HEK293T (cell line): ENCODE measurements at regions not wholly inside any gene's neighbourhood (a gene's known extent, or its start where the extent isn't known, plus 50 kb on each side); places are given as distances from the start of the nearest gene placed in this dataset.

ENCODE experiments used
- CTCF ChIA-PET: fragments of 350-600 bp; formaldehyde crosslinking; extraction: SDS; loops from one replicate; lab custom pipeline; 2021; ENCODE audit warnings: antibody characterized with exemption, inconsistent platforms; lab: Yijun Ruan, JAX
- POLR2A ChIA-PET: fragments of 350-600 bp; formaldehyde crosslinking; extraction: SDS; loops from one replicate; lab custom pipeline; 2020; ENCODE audit warnings: antibody characterized with exemption, inconsistent platforms; lab: Yijun Ruan, JAX
- DNase-seq: peaks from one replicate; pipeline ENCODE4 v3.0.0; 2012; ENCODE audit warnings: mixed read lengths; ENCODE audit errors: extremely low spot score
- ARNT ChIP-seq: fragments of 450-650 bp; IDR thresholded peaks from 2 replicates; pipeline ENCODE4 v1.6.1; 2017; ENCODE audit warnings: mild to moderate bottlenecking
- BHLHE40 ChIP-seq: fragments of 450-650 bp; IDR thresholded peaks from 2 replicates; pipeline ENCODE4 v1.6.1; 2016; ENCODE audit warnings: mild to moderate bottlenecking, moderate library complexity, borderline replicate concordance
- CTBP1 ChIP-seq: fragments of 450-650 bp; IDR thresholded peaks from 2 replicates; pipeline ENCODE4 v1.6.1; 2016; ENCODE audit warnings: borderline replicate concordance
- ELF4 ChIP-seq: fragments of 450-650 bp; IDR thresholded peaks from 2 replicates; pipeline ENCODE4 v1.6.1; 2017; ENCODE audit warnings: antibody characterized with exemption
- FOXA1 ChIP-seq: fragments of 450-650 bp; IDR thresholded peaks from 2 replicates; pipeline ENCODE4 v1.6.1; 2016; ENCODE audit warnings: mild to moderate bottlenecking
- FOXK2 ChIP-seq: fragments of 450-650 bp; IDR thresholded peaks from 2 replicates; pipeline ENCODE4 v1.6.1; 2016; ENCODE audit warnings: mild to moderate bottlenecking
- FOXM1 ChIP-seq: fragments of 450-650 bp; IDR thresholded peaks from 2 replicates; pipeline ENCODE4 v1.6.1; 2017; ENCODE audit warnings: mild to moderate bottlenecking, borderline replicate concordance
- HDGF ChIP-seq: fragments of 450-650 bp; IDR thresholded peaks from 2 replicates; pipeline ENCODE4 v1.6.1; 2017; ENCODE audit warnings: antibody characterized with exemption, borderline replicate concordance
- L3MBTL2 ChIP-seq: fragments of 450-650 bp; conservative IDR thresholded peaks from 2 replicates; pipeline ENCODE4 v1.6.1; 2016; ENCODE audit warnings: mild to moderate bottlenecking
- LEF1 ChIP-seq: fragments of 450-650 bp; IDR thresholded peaks from 2 replicates; pipeline ENCODE4 v1.6.1; 2017; ENCODE audit warnings: mild to moderate bottlenecking, borderline replicate concordance
- NFRKB ChIP-seq: fragments of 450-650 bp; IDR thresholded peaks from 2 replicates; pipeline ENCODE4 v1.6.1; 2016; ENCODE audit warnings: mild to moderate bottlenecking, moderate library complexity
- SP1 ChIP-seq: fragments of 450-650 bp; IDR thresholded peaks from 2 replicates; pipeline ENCODE4 v1.6.1; 2017
- SUZ12 ChIP-seq: fragments of 450-650 bp; IDR thresholded peaks from 2 replicates; pipeline ENCODE4 v1.6.1; 2016; ENCODE audit warnings: mild to moderate bottlenecking
- TARDBP ChIP-seq: fragments of 450-650 bp; IDR thresholded peaks from 2 replicates; pipeline ENCODE4 v1.6.1; 2016
- ZNF384 ChIP-seq: fragments of 450-650 bp; IDR thresholded peaks from 2 replicates; pipeline ENCODE4 v1.6.1; 2016
- TF ChIP-seq, protein P1 (sequence below): fragments of 450-650 bp; IDR thresholded peaks from 2 replicates; pipeline ENCODE4 v1.6.1; 2016

DNA sequence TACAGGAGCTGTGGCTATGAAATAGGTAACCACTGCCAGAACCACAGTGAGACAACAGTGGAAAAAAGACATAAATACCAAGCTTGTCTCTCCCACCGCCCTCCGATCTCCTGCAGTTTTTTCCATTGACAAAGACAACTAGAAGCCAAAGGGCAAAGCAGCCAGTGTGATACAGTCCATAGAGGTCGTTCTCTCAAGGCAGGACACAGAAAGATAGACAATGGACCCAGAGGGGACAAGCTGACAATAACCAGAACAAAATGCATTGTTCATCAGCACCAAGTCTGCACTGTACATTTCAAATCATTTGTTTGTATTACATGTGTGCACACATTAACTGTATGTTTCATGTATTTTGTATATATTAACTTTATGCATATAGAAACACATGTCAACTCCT, 233.0 kb upstream of the NOL4 start:
- no peak for DNase-seq
- no peak for TF ChIP-seq SP1
- no peak for TF ChIP-seq SUZ12
- TF ChIP-seq LEF1: no peak
- TF ChIP-seq FOXK2: no peak
- no peak for TF ChIP-seq FOXA1
- no peak for TF ChIP-seq TARDBP
- TF ChIP-seq, protein P1, sequence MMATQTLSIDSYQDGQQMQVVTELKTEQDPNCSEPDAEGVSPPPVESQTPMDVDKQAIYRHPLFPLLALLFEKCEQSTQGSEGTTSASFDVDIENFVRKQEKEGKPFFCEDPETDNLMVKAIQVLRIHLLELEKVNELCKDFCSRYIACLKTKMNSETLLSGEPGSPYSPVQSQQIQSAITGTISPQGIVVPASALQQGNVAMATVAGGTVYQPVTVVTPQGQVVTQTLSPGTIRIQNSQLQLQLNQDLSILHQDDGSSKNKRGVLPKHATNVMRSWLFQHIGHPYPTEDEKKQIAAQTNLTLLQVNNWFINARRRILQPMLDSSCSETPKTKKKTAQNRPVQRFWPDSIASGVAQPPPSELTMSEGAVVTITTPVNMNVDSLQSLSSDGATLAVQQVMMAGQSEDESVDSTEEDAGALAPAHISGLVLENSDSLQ: no peak
- TF ChIP-seq HDGF: no peak
- TF ChIP-seq CTBP1: no peak
- TF ChIP-seq L3MBTL2: no peak
- no peak for TF ChIP-seq BHLHE40
- no peak for TF ChIP-seq ELF4
- no peak for TF ChIP-seq NFRKB
- TF ChIP-seq ZNF384: no peak
- no peak for TF ChIP-seq FOXM1
- no peak for TF ChIP-seq ARNT
- ChIA-PET CTCF (no interaction called here), POLR2A (no interaction called here)

DNA sequence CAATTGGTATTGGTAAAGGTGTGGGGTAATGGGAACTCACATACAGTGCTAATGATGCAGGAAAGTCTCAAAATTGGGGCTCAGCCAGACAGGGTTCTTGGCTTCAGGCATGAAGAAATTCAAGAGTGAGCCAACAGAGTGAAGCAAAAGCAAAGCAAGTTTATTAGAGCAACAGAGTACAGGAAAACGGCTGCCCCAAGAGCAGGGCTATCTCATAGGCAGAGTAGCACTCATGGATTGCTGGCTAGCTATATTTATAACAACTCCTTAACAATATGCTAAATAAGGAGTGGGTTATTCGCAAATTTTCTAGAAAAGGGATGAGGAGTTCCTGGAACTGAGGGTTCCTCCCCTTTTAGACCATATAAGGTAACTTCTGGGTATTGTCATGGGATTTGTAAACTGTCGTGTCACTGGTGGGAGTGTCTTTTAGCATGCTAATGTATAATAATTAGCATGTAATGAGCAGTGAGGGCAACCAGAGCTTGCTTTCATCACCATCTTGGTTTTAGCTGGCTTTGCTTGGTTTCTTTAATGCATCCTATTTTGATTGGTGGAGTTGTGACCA, 233.8 kb upstream of the NOL4 start:
- POLR2A ChIA-PET: no interaction called here
- CTCF ChIA-PET: no interaction called here
- TF ChIP-seq FOXM1 (no peak), ELF4 (no peak), L3MBTL2 (no peak), FOXA1 (no peak), ARNT (no peak), LEF1 (no peak), TARDBP (no peak), SP1 (no peak), CTBP1 (no peak), ZNF384 (no peak)
- DNase-seq: no peak

DNA sequence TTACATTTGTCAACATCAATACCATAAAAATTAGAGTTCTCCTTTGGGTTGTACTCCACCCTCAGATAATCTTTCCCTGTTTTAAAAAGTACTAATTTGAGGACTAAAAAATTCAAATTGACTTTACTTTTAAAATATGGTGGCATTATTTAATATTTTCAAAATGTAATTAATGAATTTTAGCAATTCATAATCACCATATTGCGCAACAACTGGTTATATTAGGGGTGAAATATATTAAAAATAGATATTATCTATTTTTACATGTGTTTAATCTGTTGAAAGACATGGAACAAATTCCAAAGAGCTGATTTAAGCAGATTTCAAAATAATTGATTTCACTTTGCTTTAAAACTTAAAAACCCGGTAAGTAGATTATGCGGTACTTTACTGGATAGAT, 236.6 kb upstream of the NOL4 start:
- ChIA-PET CTCF (no interaction called here), POLR2A (no interaction called here)
- TF ChIP-seq L3MBTL2 (no peak), SP1 (no peak), ZNF384 (no peak), LEF1 (no peak), HDGF (no peak), SUZ12 (no peak), BHLHE40 (no peak), TARDBP (no peak), NFRKB (no peak), ARNT (no peak), FOXK2 (no peak), CTBP1 (no peak), ELF4 (no peak), FOXM1 (no peak)
- TF ChIP-seq, protein P1: no peak
- no peak for DNase-seq

DNA sequence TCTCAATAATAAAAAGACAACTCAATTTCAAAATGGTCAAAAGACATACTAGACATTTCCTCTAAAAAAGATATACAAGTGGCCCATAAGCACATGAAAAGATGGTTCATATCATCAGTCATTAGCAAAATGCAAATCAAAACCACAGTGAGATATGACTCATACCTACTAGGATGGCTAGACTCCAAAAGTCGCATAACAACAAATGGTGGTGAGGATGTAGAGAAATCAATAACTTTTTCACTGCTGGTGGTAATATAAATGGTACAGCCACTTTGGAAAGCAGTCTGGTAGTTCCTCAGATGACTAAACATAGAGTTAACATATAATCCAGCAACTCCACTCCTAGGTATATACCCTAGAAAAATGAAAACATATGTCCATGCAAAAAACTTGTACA, 242.3 kb upstream of the NOL4 start:
- TF ChIP-seq NFRKB: no peak
- no peak for TF ChIP-seq SUZ12
- TF ChIP-seq, protein P1: no peak
- TF ChIP-seq BHLHE40: no peak
- TF ChIP-seq FOXK2: no peak
- TF ChIP-seq LEF1: no peak
- no peak for TF ChIP-seq SP1
- TF ChIP-seq ZNF384: no peak
- no peak for TF ChIP-seq ARNT
- no peak for TF ChIP-seq FOXM1
- TF ChIP-seq TARDBP: no peak
- no peak for TF ChIP-seq HDGF
- no peak for TF ChIP-seq FOXA1
- CTCF ChIA-PET: no interaction called here
- POLR2A ChIA-PET: no interaction called here
- no peak for DNase-seq

DNA sequence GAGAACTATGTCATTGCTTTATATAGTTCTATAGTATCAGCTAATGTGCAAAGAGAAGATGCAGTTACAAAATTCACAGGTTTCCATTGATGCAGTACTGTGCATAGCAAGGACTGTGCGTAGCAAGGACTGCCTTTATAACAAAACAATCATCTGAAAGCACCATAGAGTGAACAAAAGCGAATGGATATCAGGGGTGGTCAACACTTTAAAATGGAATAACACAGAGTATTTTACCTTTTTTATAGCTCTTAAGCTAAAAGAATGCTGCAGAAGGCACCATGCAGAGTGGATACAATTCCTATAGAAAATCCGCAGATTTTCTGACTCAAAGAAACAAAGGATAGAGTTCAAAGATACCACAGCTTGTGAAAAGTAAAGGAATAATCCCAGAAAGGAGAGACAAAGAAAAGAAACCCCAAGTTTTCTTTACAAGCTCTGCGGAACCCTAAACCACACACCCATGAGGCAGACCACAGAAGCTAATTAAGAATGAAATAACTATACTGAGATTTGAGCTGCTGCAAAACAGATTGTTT, 229.9 kb upstream of the DTNA start:
- TF ChIP-seq, protein P1: no peak
- TF ChIP-seq LEF1: no peak
- TF ChIP-seq ELF4: no peak
- no peak for TF ChIP-seq ARNT
- no peak for TF ChIP-seq FOXM1
- TF ChIP-seq HDGF: no peak
- TF ChIP-seq FOXK2: no peak
- TF ChIP-seq CTBP1: no peak
- TF ChIP-seq SP1: no peak
- no peak for TF ChIP-seq BHLHE40
- no peak for TF ChIP-seq ZNF384
- TF ChIP-seq TARDBP: no peak
- no peak for TF ChIP-seq NFRKB
- ChIA-PET CTCF (no interaction called here), POLR2A (no interaction called here)
- no peak for DNase-seq
